ENCODE measurements at regions not wholly inside any gene's neighbourhood (a gene's known extent, or its start where the extent isn't known, plus 50 kb on each side); places are given as distances from the start of the nearest gene placed in this dataset.

GRCh38 chr7:13288516-13288915 lies 601.1 kb downstream of the ARL4A start:
- DNase-seq (ENCODE audit: low spot score): no peak

- DNase-seq (ENCODE audit: low spot score): no peak
Measured at GRCh38 chr7:13290975-13291374, 603.5 kb downstream of the ARL4A start.

- no peak for DNase-seq (ENCODE audit: low spot score)
Measured at GRCh38 chr7:13293264-13294002, 606.0 kb downstream of the ARL4A start.

GRCh38 chr7:13307040-13307439 lies 619.6 kb downstream of the ARL4A start:
- no peak for DNase-seq (ENCODE audit: low spot score)

GRCh38 chr7:13308423-13308822 lies 621.0 kb downstream of the ARL4A start:
- DNase-seq (ENCODE audit: low spot score): no peak

GRCh38 chr7:13309535-13309934 lies 622.1 kb downstream of the ARL4A start:
- DNase-seq (ENCODE audit: low spot score): no peak

- no peak for DNase-seq (ENCODE audit: low spot score)
Measured at GRCh38 chr7:13312307-13312706, 624.9 kb downstream of the ARL4A start.

GRCh38 chr7:13320333-13320732 lies 632.9 kb downstream of the ARL4A start:
- no peak for DNase-seq (ENCODE audit: low spot score)

- DNase-seq (ENCODE audit: low spot score): no peak
Measured at GRCh38 chr7:13321316-13321715, 633.9 kb downstream of the ARL4A start.

- DNase-seq (ENCODE audit: low spot score): no peak
Measured at GRCh38 chr7:13322126-13322525, 634.7 kb downstream of the ARL4A start.

- DNase-seq (ENCODE audit: low spot score): no peak
Measured at GRCh38 chr7:13327669-13328068, 640.2 kb downstream of the ARL4A start.

GRCh38 chr7:13333371-13333770 lies 645.9 kb downstream of the ARL4A start:
- DNase-seq (ENCODE audit: low spot score): no peak

- no peak for DNase-seq (ENCODE audit: low spot score)
Measured at GRCh38 chr7:13336227-13336626, 648.8 kb downstream of the ARL4A start.

GRCh38 chr7:13352677-13353076 lies 636.8 kb downstream of the ETV1 start:
- no peak for DNase-seq (ENCODE audit: low spot score)

- no peak for DNase-seq (ENCODE audit: low spot score)
Measured at GRCh38 chr7:13359656-13360055, 629.8 kb downstream of the ETV1 start.

GRCh38 chr7:13386741-13387140 lies 602.7 kb downstream of the ETV1 start:
- DNase-seq (ENCODE audit: low spot score): no peak

GRCh38 chr7:13407911-13408310 lies 581.6 kb downstream of the ETV1 start:
- no peak for DNase-seq (ENCODE audit: low spot score)

- peak; percentile 6 for DNase-seq (ENCODE audit: low spot score)
Measured at GRCh38 chr7:13411151-13411550, 578.3 kb downstream of the ETV1 start.

GRCh38 chr7:13411636-13412035 lies 577.8 kb downstream of the ETV1 start:
- no peak for DNase-seq (ENCODE audit: low spot score)

GRCh38 chr7:13414181-13414580 lies 575.3 kb downstream of the ETV1 start:
- DNase-seq (ENCODE audit: low spot score): no peak

GRCh38 chr7:13414661-13415107 lies 574.8 kb downstream of the ETV1 start:
- DNase-seq (ENCODE audit: low spot score): no peak

- no peak for DNase-seq (ENCODE audit: low spot score)
Measured at GRCh38 chr7:13416071-13416470, 573.4 kb downstream of the ETV1 start.

- no peak for DNase-seq (ENCODE audit: low spot score)
Measured at GRCh38 chr7:13416544-13416943, 572.9 kb downstream of the ETV1 start.

- DNase-seq (ENCODE audit: low spot score): no peak
Measured at GRCh38 chr7:13420726-13421125, 568.7 kb downstream of the ETV1 start.

Measured in HT-29 (cell line).